Muscle layer of colon (tissue), 2 donors: ENCODE measurements at regions not wholly inside any gene's neighbourhood (a gene's known extent, or its start where the extent isn't known, plus 50 kb on each side); places are given as distances from the start of the nearest gene placed in this dataset.

Experiments
- H3K27ac ChIP-seq: one replicate; pipeline ENCODE4 v1.7.0; 2013; ENCODE audit warnings: low read depth, mild to moderate bottlenecking, low read length, moderate library complexity
- H3K27me3 ChIP-seq, 2 donors: one replicate each; pipeline ENCODE4 v1.7.0; 2013; ENCODE audit warnings: low read length in 2 of 2, mild to moderate bottlenecking in 2 of 2; ENCODE audit not compliant: insufficient read depth in 2 of 2, control insufficient read depth in 1 of 2
- H3K36me3 ChIP-seq: one replicate; pipeline ENCODE4 v1.7.0; 2013; ENCODE audit warnings: mild to moderate bottlenecking, low read length; ENCODE audit not compliant: insufficient read depth
- H3K4me1 ChIP-seq: one replicate; pipeline ENCODE4 v1.7.0; 2013; ENCODE audit warnings: mild to moderate bottlenecking, low read length; ENCODE audit not compliant: insufficient read depth
- H3K4me3 ChIP-seq, 2 donors: one replicate each; pipeline ENCODE4 v1.7.0; 2013; ENCODE audit warnings: low read length in 2 of 2, low read depth in 1 of 2, mild to moderate bottlenecking in 1 of 2, moderate library complexity in 1 of 2
- H3K9ac ChIP-seq: one replicate; pipeline ENCODE4 v1.7.0; 2013; ENCODE audit warnings: low read length
- H3K9me3 ChIP-seq: one replicate; pipeline ENCODE4 v1.7.0; 2013; ENCODE audit warnings: mild to moderate bottlenecking, low read length
- donor health status: abdominal sarcoma.
- donor health status: Adenocarcinoma of cecum.

DNA sequence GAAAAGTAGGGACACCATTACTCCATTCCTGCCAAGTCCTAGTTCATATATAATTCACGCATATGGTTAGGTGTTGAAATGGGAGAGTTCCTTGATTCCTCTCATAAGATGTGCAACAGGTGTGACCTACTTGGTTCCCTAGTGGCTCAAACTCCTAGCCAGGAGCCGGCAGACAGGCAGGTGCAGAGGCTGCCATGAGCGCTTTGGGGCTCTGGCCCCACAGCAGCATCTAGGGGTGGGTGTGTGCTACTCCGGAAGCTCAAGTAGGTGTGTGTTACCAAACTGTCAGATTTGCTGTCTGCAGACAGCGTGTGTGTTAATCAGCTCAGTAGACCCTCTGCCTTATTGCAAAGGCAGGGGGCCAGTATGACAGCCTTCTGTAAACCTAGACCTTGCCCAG lies 1652.4 kb upstream of the ACO1 start:
- Histone ChIP-seq H3K9me3 (no peaks in the 10 kb centered on the region), H3K4me3 (no peak overlapping the region), H3K27me3 (no peaks in the 10 kb centered on the region), H3K4me1 (no peaks in the 10 kb centered on the region), H3K36me3 (no peaks in the 10 kb centered on the region), H3K9ac (no peak overlapping the region), H3K27ac (no peak overlapping the region)

DNA sequence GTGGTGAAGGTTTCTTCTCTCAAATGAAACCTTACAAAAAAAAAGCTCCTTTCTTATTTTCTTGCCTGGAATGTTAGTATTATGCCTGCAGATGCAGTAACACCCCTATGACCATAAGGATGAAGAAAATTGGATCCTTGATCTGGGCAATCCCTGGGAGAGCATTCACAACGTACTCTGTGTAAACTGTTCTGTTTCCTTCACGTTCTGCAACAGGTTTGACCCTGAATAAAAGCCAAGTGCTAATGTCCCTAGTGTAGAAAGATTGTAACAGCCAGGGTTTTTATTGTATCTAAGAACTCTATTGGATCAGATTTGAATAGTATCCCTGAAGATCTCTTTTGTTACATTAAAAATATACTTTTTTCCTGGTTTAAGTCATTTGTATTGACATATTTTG lies 1639.6 kb upstream of the ACO1 start:
- Histone ChIP-seq H3K27ac (no peak overlapping the region), H3K9ac (no peak overlapping the region), H3K27me3 (no peaks in the 10 kb centered on the region), H3K4me3 (no peak overlapping the region), H3K4me1 (no peaks in the 10 kb centered on the region), H3K36me3 (no peaks in the 10 kb centered on the region), H3K9me3 (no peaks in the 10 kb centered on the region)

DNA sequence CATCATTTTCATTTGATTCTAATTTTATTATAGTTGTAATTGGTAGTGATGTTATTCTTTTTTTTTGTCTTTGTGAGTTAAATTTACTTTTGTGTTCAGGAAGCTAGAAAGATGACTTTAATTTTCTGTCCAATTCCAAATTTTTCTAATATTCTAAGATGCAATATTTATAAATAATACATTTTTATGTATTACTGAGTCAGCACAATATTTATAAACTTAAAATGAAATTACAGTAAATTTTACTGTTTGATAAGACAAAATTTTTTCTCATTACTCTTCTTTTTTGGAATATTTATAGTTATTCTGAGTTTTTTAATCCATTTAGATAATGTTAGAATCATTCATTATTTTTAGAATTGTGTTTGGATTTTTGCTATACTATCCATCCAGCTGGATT lies 1637.9 kb upstream of the ACO1 start:
- Histone ChIP-seq H3K36me3 (no peaks in the 10 kb centered on the region), H3K27ac (no peak overlapping the region), H3K27me3 (no peaks in the 10 kb centered on the region), H3K9ac (no peak overlapping the region), H3K4me1 (no peaks in the 10 kb centered on the region), H3K9me3 (no peaks in the 10 kb centered on the region), H3K4me3 (no peak overlapping the region)

DNA sequence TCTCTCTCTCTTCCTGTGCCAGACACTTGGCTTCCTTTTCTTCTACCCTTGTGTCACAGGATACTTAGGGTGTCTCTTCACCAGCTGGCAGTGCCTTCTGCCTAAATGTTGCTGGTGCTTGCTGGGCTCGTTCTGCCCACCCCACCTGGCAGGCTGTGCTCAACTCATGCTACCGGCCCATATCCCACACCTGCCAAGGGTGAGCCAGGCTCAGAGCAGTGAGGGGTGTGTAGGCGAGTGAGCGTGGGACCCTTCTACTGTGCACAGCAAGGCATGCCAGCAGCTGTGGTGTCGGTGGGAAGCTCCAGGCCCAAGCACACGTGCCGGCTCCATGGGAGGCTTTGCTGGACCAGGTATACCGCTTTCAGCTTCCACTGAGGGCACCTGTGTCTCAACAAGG lies 1626.7 kb upstream of the ACO1 start:
- Histone ChIP-seq H3K4me3 (no peak overlapping the region), H3K36me3 (no peaks in the 10 kb centered on the region), H3K4me1 (no peaks in the 10 kb centered on the region), H3K27ac (no peak overlapping the region), H3K27me3 (no peaks in the 10 kb centered on the region), H3K9me3 (no peaks in the 10 kb centered on the region), H3K9ac (no peak overlapping the region)

DNA sequence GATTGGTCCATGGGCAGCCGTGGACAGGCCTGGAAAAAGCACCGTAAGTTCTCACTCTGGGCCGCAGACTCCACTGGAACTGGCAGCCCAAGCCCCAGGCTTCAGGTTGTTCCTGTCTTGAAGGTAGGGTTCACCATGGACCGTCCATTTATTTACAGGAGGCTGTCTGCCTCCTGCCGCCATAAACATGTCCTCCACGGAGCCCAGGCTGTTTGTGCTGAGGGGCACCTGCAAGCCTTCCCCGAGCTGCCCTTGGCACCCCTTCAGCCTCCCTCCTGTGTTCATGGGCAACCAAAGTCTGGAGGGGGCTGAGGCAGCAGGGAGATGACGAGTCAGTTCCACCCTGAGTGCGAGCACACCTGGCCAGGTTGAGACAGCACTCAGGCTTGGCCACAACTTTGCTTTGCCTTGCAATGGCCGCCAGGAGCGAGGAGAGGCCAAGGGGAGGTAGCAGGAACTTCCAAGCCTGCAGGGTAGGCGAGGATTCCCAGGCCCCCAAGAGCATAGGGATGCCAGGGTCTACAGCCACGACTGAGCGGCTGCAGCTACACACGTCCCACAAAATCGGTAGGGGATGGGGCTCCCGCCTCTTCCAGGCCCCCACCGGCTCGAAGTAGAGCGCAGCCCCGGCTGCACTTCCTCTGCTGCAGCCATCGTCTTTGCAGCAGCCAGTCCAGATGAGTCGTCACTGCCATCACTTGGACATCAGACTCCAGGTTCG lies 1625.6 kb upstream of the ACO1 start:
- no peak overlapping the region for H3K27ac ChIP-seq
- no peak overlapping the region for H3K9ac ChIP-seq
- H3K4me1 ChIP-seq, result no peaks in the 10 kb centered on the region
- H3K27me3 ChIP-seq, result no peaks in the 10 kb centered on the region
- H3K9me3 ChIP-seq, result no peaks in the 10 kb centered on the region
- no peak overlapping the region for H3K4me3 ChIP-seq
- no peaks in the 10 kb centered on the region for H3K36me3 ChIP-seq

DNA sequence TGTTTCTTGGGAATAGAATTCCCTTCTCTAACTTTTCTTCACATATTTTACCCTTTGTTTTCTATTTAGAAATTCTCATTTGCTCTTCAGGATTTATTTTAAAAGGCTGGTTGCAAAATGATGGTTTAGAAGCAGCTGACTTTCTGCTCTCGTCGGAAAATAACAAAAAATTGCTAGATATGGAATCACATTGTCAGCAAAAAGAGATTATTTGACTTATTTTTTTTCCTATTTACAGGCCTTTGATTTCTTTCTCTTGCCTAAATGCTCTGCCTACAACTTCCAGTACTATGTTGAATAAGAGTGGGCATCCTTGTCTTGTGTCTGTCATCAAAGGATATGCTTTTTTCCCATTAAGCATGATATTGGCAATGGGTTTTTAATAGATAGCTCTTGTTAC lies 1619.1 kb upstream of the ACO1 start:
- H3K4me3 ChIP-seq, result no peak overlapping the region
- H3K36me3 ChIP-seq, result no peaks in the 10 kb centered on the region
- H3K9ac ChIP-seq, result no peak overlapping the region
- H3K27ac ChIP-seq, result no peak overlapping the region
- H3K27me3 ChIP-seq, result no peaks in the 10 kb centered on the region
- H3K9me3 ChIP-seq, result no peaks in the 10 kb centered on the region
- no peaks in the 10 kb centered on the region for H3K4me1 ChIP-seq

DNA sequence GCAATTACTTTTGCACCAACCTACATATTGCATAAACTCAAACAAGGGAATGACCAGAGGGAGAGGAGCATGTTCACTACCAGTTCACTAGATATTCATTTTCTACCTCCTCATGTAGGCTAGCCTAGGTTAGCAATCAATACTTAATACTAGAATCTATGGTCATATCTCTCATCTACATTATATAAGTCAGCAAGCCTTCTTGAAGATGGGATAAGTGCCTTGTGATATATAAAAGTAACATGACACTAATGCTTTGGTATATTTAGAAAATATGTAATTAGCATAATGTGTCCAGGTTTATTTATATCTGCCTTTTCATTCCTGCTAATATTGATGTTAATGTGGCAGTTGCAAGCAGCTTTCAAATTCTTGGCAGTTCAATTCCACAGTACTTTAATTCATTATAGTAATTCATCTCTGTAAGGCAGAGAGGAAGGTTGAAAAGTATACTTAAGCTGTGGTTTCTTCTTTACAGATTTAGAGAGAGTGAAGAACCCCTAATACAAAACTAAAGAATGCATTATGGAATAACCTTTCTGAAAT lies 1613.2 kb upstream of the ACO1 start:
- no peaks in the 10 kb centered on the region for H3K27me3 ChIP-seq
- no peak overlapping the region for H3K9ac ChIP-seq
- no peaks in the 10 kb centered on the region for H3K36me3 ChIP-seq
- no peaks in the 10 kb centered on the region for H3K9me3 ChIP-seq
- no peaks in the 10 kb centered on the region for H3K4me1 ChIP-seq
- no peak overlapping the region for H3K4me3 ChIP-seq
- H3K27ac ChIP-seq, result no peak overlapping the region

DNA sequence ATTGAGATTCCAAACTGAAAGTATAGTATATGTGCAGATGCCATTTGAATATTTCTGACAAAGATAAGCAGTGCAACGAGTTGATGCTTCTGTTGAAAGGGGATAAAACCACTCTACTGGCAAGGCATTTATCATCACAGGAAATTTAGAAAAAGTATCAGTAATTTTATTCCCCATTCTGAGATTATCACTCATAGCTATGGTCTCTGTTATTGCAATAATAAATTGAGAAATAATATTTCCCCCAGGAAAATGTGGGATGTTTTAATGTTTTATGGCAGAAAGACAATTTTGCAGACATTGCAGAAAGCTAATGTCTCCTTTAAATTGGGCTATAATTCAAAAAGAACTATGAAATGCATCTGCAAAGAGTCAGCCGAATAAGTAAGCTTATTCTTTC lies 1612.7 kb upstream of the ACO1 start:
- Histone ChIP-seq H3K9ac (no peak overlapping the region), H3K4me1 (no peaks in the 10 kb centered on the region)

DNA sequence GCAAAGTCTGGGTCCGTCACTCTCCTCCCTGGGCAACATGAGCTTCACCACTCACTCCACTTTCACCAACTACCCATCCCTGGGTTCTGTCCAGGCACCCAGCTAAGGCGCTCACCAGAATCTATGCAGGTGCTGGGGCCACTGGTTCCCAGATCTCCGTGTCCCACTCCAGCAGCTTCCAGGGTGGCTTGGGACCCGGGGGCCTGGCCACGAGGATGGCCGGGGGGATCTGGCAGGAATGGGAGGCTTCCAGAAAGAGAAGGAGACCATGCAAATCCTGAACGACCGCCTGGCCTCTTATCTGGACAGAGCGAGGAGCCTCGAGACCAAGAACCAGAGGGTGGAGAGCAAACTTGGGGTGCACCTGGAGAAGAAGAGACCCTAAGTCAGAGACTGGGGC lies 1611.0 kb upstream of the ACO1 start:
- H3K4me1 ChIP-seq, result no peaks in the 10 kb centered on the region

More for the DNA sequence above, 1612.7 kb upstream of the ACO1 start:
- Histone ChIP-seq H3K9me3 (no peaks in the 10 kb centered on the region), H3K27me3 (no peaks in the 10 kb centered on the region), H3K4me3 (no peak overlapping the region), H3K27ac (no peak overlapping the region), H3K36me3 (no peaks in the 10 kb centered on the region)

DNA sequence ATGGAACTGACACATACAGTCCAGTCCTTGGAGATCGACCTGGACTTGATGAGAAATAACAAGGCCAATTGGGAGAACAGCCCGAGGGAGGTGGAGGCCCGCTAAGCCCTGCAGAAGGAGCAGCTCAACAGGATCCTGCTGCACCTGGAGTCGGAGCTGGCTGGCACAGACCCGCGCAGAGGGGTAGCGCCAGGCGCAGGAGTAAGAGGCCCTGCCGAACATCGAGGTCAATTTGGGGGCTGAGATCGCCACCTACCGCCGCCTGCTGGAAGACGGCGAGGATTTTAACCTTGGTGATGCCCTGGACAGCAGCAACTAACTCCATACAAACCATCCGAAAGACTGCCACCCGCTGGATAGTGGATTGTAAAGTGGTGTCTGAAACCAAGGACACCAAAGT lies 1610.1 kb upstream of the ACO1 start:
- Histone ChIP-seq H3K27ac (no peak overlapping the region), H3K9me3 (no peaks in the 10 kb centered on the region), H3K27me3 (no peaks in the 10 kb centered on the region), H3K36me3 (no peaks in the 10 kb centered on the region), H3K4me3 (no peak overlapping the region), H3K9ac (no peak overlapping the region), H3K4me1 (no peaks in the 10 kb centered on the region)

More for the DNA sequence above, 1611.0 kb upstream of the ACO1 start:
- Histone ChIP-seq H3K36me3 (no peaks in the 10 kb centered on the region), H3K27ac (no peak overlapping the region), H3K9ac (no peak overlapping the region), H3K9me3 (no peaks in the 10 kb centered on the region), H3K4me3 (no peak overlapping the region), H3K27me3 (no peaks in the 10 kb centered on the region)

DNA sequence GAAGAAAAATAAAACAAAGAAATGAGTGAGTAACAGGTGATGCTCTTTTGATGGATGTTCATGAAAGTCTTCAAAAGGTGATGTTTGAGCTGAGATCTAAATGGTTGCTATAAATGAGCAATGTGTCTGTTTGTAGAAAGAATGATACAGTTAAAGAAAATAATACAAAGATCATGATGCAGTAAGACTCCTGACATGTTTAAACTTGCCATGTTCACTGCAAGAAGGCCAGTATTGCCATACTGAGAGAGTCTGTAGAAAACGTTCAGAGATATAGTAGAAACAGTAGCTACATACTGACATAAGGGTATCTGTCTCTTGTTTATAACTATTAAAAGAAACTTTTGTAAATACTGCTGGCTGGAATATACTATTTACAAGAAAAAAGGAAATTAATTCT lies 1609.2 kb upstream of the ACO1 start:
- Histone ChIP-seq H3K4me3 (no peak overlapping the region), H3K9ac (no peak overlapping the region), H3K27me3 (no peaks in the 10 kb centered on the region), H3K27ac (no peak overlapping the region), H3K9me3 (no peaks in the 10 kb centered on the region), H3K36me3 (no peaks in the 10 kb centered on the region), H3K4me1 (no peaks in the 10 kb centered on the region)

DNA sequence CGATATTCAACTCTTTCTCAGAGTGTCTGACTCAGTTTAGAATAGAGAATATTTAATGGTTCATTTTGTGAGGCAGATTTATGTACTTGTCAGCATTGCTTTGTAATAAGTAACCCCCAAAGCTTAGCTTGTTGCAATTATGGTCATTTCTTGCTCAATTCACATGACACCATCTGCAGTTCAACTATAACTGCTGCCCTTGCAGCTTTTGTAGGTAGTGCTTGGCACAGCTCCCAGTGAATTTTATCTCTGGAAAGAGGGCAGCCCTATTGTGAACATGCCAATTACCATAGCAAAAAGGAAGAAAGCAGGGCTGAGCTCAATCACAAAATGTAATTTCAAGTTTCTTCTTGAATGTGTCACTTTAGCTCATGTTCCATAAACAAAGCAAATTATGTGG lies 1587.7 kb upstream of the ACO1 start:
- H3K4me1 ChIP-seq, result no peaks in the 10 kb centered on the region
- H3K36me3 ChIP-seq, result no peaks in the 10 kb centered on the region
- H3K27ac ChIP-seq, result no peak overlapping the region
- no peak overlapping the region for H3K4me3 ChIP-seq
- H3K9ac ChIP-seq, result no peak overlapping the region
- no peaks in the 10 kb centered on the region for H3K27me3 ChIP-seq
- H3K9me3 ChIP-seq, result no peaks in the 10 kb centered on the region
